ENCODE measurements at regions not wholly inside any gene's neighbourhood (a gene's known extent, or its start where the extent isn't known, plus 50 kb on each side); places are given as distances from the start of the nearest gene placed in this dataset.

DNA sequence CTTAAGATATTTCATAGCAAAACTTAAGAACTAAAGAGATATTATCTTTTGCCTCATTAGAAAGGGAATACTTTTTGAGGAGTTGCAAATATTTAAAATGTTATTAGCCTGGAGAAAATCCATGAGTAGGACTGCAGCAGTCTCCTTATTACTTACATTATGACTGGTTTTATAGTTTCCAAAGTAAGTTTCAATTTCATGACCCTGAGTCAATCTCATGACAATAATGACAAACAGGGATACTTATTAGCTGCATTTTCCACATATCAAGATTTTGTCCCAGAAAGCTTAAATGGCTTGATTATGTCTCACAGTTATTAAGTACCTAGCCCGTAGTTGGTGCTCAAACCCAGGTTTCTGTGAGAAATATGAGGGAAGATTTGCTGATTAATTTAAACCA lies 150.8 kb upstream of the ZEB2 start:
- no TSS peak for BruUV-seq (replicated peaks)

GRCh38 chr2:144670080-144670479 lies 150.2 kb upstream of the ZEB2 start:
- Mint-ChIP-seq H3K4me1 (ENCODE audit: insufficient read depth, unreplicated experiment) (peaks cover 19% of the 10 kb centered on the region), H3K27ac (ENCODE audit: low read depth, unreplicated experiment) (peak overlapping the region; percentile 31), H3K9me3 (ENCODE audit: unreplicated experiment) (peaks cover 10% of the 10 kb centered on the region), H3K36me3 (ENCODE audit: insufficient read depth, unreplicated experiment) (no peaks in the 10 kb centered on the region), H3K4me3 (ENCODE audit: unreplicated experiment) (no peak overlapping the region), H3K27me3 (ENCODE audit: insufficient read depth, unreplicated experiment) (no peaks in the 10 kb centered on the region)
- POLR2A ChIA-PET = interaction anchor here (3.1 kb wide), 1 partner anchor 11 kb away, joined by 13 read pairs; no protein-coding TSS in a partner anchor
- DNase-seq (ENCODE audit: unreplicated experiment) = no peak
- intact Hi-C loops (cut with micrococcal nuclease) = no loop called here
- no TSS peak for BruUV-seq (replicated peaks)
- TF ChIP-seq, protein P1, sequence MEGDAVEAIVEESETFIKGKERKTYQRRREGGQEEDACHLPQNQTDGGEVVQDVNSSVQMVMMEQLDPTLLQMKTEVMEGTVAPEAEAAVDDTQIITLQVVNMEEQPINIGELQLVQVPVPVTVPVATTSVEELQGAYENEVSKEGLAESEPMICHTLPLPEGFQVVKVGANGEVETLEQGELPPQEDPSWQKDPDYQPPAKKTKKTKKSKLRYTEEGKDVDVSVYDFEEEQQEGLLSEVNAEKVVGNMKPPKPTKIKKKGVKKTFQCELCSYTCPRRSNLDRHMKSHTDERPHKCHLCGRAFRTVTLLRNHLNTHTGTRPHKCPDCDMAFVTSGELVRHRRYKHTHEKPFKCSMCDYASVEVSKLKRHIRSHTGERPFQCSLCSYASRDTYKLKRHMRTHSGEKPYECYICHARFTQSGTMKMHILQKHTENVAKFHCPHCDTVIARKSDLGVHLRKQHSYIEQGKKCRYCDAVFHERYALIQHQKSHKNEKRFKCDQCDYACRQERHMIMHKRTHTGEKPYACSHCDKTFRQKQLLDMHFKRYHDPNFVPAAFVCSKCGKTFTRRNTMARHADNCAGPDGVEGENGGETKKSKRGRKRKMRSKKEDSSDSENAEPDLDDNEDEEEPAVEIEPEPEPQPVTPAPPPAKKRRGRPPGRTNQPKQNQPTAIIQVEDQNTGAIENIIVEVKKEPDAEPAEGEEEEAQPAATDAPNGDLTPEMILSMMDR (IDR thresholded peaks at IDR 0.05; ENCODE audit: unreplicated experiment) = no peak
- CTCF ChIA-PET = interaction anchor here (0.5 kb wide), 1 partner anchor 16 kb away, joined by 3 read pairs; no protein-coding TSS in a partner anchor

More for the DNA sequence above, 150.8 kb upstream of the ZEB2 start:
- Mint-ChIP-seq H3K9me3 (ENCODE audit: unreplicated experiment) (peaks cover 10% of the 10 kb centered on the region), H3K36me3 (ENCODE audit: insufficient read depth, unreplicated experiment) (no peaks in the 10 kb centered on the region), H3K27me3 (ENCODE audit: insufficient read depth, unreplicated experiment) (no peaks in the 10 kb centered on the region), H3K27ac (ENCODE audit: low read depth, unreplicated experiment) (peak overlapping the region; percentile 31), H3K4me1 (ENCODE audit: insufficient read depth, unreplicated experiment) (peaks cover 18% of the 10 kb centered on the region), H3K4me3 (ENCODE audit: unreplicated experiment) (no peak overlapping the region)
- intact Hi-C loops (cut with micrococcal nuclease) = no loop called here
- ChIA-PET CTCF (no interaction called here), POLR2A (interaction anchor here (1.2 to 3.1 kb wide), 2 partner anchors 10 to 11 kb away, joined by 5 to 13 read pairs; no protein-coding TSS in a partner anchor)
- TF ChIP-seq, protein P1 (IDR thresholded peaks at IDR 0.05; ENCODE audit: unreplicated experiment) = no peak
- DNase-seq (ENCODE audit: unreplicated experiment) = no peak

GRCh38 chr2:144669196-144669987 lies 149.5 kb upstream of the ZEB2 start:
- TF ChIP-seq, protein P1 (IDR thresholded peaks at IDR 0.05; ENCODE audit: unreplicated experiment) = no peak
- H3K36me3 Mint-ChIP-seq (ENCODE audit: insufficient read depth, unreplicated experiment) = peaks cover 1% of the 10 kb centered on the region
- intact Hi-C loops (cut with micrococcal nuclease) = no loop called here
- BruUV-seq (replicated peaks) = no TSS peak
- no peak overlapping the region for H3K4me3 Mint-ChIP-seq (ENCODE audit: unreplicated experiment)
- CTCF ChIA-PET = interaction anchor here (0.6 to 1.0 kb wide), 2 partner anchors 10 to 100 kb away, joined by 3 read pairs; no protein-coding TSS in a partner anchor
- no peak overlapping the region for H3K27ac Mint-ChIP-seq (ENCODE audit: low read depth, unreplicated experiment)
- DNase-seq (ENCODE audit: unreplicated experiment) = no peak
- H3K27me3 Mint-ChIP-seq (ENCODE audit: insufficient read depth, unreplicated experiment) = no peaks in the 10 kb centered on the region
- H3K4me1 Mint-ChIP-seq (ENCODE audit: insufficient read depth, unreplicated experiment) = peaks cover 19% of the 10 kb centered on the region
- POLR2A ChIA-PET = interaction anchor here (0.7 to 3.1 kb wide), 3 partner anchors 10 to 899 kb away, joined by 3 to 13 read pairs (median 3); no protein-coding TSS in a partner anchor
- H3K9me3 Mint-ChIP-seq (ENCODE audit: unreplicated experiment) = peaks cover 10% of the 10 kb centered on the region

- DNase-seq (ENCODE audit: unreplicated experiment) = no peak
- intact Hi-C loops (cut with micrococcal nuclease) = no loop called here
- no peaks in the 10 kb centered on the region for H3K27me3 Mint-ChIP-seq (ENCODE audit: insufficient read depth, unreplicated experiment)
- H3K27ac Mint-ChIP-seq (ENCODE audit: low read depth, unreplicated experiment) = no peak overlapping the region
- CTCF ChIA-PET = interaction anchor here (0.5 to 1.0 kb wide), 5 partner anchors 9 to 710 kb away, joined by 3 to 6 read pairs (median 3); no protein-coding TSS in a partner anchor
- peaks cover 20% of the 10 kb centered on the region for H3K4me1 Mint-ChIP-seq (ENCODE audit: insufficient read depth, unreplicated experiment)
- peaks cover 10% of the 10 kb centered on the region for H3K9me3 Mint-ChIP-seq (ENCODE audit: unreplicated experiment)
- no TSS peak for BruUV-seq (replicated peaks)
- POLR2A ChIA-PET = interaction anchor here (0.6 to 3.1 kb wide), 6 partner anchors 9 to 900 kb away, joined by 3 to 13 read pairs (median 3); no protein-coding TSS in a partner anchor
- H3K4me3 Mint-ChIP-seq (ENCODE audit: unreplicated experiment) = no peak overlapping the region
- TF ChIP-seq, protein P1 (IDR thresholded peaks at IDR 0.05; ENCODE audit: unreplicated experiment) = no peak
- H3K36me3 Mint-ChIP-seq (ENCODE audit: insufficient read depth, unreplicated experiment) = peaks cover 5% of the 10 kb centered on the region
These were observed 148.7 kb upstream of the ZEB2 start for GRCh38 chr2:144668493-144669110.

Measured in MCF 10A (cell line).